Esophagus squamous epithelium (tissue), 4 donors: ENCODE measurements at regions not wholly inside any gene's neighbourhood (a gene's known extent, or its start where the extent isn't known, plus 50 kb on each side); places are given as distances from the start of the nearest gene placed in this dataset.

Experiments
- POLR2A ChIP-seq, 4 donors: fragments of 450-650 bp; IDR thresholded peaks; one replicate each; pipeline ENCODE4 v1.6.1; 2017; ENCODE audit warnings: antibody characterized with exemption in 4 of 4, mild to moderate bottlenecking in 4 of 4, moderate library complexity in 3 of 4
- TF ChIP-seq, protein P1 (sequence below), 6 experiments: fragments of 450-650 bp in 4 of 6; fragments of 200-600 bp in 2 of 6; sonication (generic) in 2 of 6; IDR thresholded peaks; one replicate each; pipeline ENCODE4 v1.5.1; 2016 to 2019; ENCODE audit warnings: antibody characterized with exemption in 6 of 6, mild to moderate bottlenecking in 4 of 6, moderate library complexity in 4 of 6

GRCh38 chr21:17368748-17369363 lies 144.0 kb upstream of the CXADR start:
- TF ChIP-seq, protein P1, sequence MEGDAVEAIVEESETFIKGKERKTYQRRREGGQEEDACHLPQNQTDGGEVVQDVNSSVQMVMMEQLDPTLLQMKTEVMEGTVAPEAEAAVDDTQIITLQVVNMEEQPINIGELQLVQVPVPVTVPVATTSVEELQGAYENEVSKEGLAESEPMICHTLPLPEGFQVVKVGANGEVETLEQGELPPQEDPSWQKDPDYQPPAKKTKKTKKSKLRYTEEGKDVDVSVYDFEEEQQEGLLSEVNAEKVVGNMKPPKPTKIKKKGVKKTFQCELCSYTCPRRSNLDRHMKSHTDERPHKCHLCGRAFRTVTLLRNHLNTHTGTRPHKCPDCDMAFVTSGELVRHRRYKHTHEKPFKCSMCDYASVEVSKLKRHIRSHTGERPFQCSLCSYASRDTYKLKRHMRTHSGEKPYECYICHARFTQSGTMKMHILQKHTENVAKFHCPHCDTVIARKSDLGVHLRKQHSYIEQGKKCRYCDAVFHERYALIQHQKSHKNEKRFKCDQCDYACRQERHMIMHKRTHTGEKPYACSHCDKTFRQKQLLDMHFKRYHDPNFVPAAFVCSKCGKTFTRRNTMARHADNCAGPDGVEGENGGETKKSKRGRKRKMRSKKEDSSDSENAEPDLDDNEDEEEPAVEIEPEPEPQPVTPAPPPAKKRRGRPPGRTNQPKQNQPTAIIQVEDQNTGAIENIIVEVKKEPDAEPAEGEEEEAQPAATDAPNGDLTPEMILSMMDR (IDR thresholded peaks at IDR 0.05), result no peak
- TF ChIP-seq POLR2A (IDR thresholded peaks at IDR 0.05), result no peak
